ENCODE measurements at regions not wholly inside any gene's neighbourhood (a gene's known extent, or its start where the extent isn't known, plus 50 kb on each side); places are given as distances from the start of the nearest gene placed in this dataset.
"Not testable (repeated sequence)": the region's sequence is repeated elsewhere in the genome, so short reads cannot be mapped to it uniquely, and the experiment has no call there.

DNA sequence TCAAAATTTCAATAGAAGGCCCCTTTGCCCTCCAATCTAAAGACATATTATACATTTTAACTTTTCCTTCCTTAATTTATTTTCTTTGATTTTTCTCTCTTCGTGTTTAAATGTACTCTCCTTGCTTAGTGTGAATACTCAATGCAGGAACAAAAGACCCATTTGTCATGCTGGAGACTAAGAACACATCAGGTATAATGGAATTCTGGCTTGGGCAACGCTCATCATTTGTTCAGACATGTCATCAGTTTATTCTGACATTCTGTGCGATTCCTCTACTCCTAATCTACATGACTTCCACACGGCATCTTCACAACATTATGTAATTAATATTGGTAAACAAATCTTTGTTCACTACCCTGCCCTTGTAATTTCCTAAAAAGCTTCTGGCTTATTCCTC, 136.6 kb upstream of the LRRN1 start:
- Histone ChIP-seq H3K4me1 (ENCODE audit: control insufficient read depth, insufficient read depth, low read length) (peaks cover 2% of the 10 kb centered on the region), H3K36me3 (ENCODE audit: control insufficient read depth, insufficient read depth, low read length) (no peaks in the 10 kb centered on the region), H3K27ac (ENCODE audit: low read length) (no peak overlapping the region), H3K4me3 (ENCODE audit: low read length) (no peak overlapping the region), H3K27me3 (ENCODE audit: control insufficient read depth, insufficient read depth, low read length) (no peaks in the 10 kb centered on the region), H3K9me3 (replicated peaks; ENCODE audit: control insufficient read depth, low read depth, low read length) (no peaks in the 10 kb centered on the region)
- no CpG with 5 or more reads among the region's 4 CpGs for WGBS (ENCODE audit: insufficient coverage)
- no peak for DNase-seq

DNA sequence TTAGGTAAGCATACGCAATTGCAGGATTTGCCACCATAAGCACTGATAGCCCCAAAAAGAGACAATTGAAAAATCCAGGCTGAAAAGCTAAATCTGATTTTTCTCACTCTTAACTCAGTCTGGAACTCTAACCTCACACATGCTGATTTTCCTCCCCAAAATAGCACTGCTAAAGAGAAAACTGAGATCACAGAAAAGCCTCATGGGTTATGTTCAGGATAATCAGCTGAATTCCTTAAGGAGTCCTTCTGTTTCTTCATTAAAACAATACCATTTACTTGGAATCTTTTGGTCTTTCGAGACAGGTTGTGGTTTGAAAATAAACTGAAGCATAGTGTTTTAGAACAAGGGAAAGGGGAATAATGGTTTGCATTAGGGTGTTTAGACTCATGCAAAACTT, 144.3 kb upstream of the LRRN1 start:
- Histone ChIP-seq H3K4me1 (ENCODE audit: control insufficient read depth, insufficient read depth, low read length) (no peaks in the 10 kb centered on the region), H3K4me3 (ENCODE audit: low read length) (no peak overlapping the region), H3K27ac (ENCODE audit: low read length) (no peak overlapping the region), H3K27me3 (ENCODE audit: control insufficient read depth, insufficient read depth, low read length) (no peaks in the 10 kb centered on the region), H3K9me3 (replicated peaks; ENCODE audit: control insufficient read depth, low read depth, low read length) (no peaks in the 10 kb centered on the region), H3K36me3 (ENCODE audit: control insufficient read depth, insufficient read depth, low read length) (no peaks in the 10 kb centered on the region)
- WGBS (ENCODE audit: insufficient coverage) = 100% methylated on average over 1 of the region's 2 CpGs
- no peak for DNase-seq

DNA sequence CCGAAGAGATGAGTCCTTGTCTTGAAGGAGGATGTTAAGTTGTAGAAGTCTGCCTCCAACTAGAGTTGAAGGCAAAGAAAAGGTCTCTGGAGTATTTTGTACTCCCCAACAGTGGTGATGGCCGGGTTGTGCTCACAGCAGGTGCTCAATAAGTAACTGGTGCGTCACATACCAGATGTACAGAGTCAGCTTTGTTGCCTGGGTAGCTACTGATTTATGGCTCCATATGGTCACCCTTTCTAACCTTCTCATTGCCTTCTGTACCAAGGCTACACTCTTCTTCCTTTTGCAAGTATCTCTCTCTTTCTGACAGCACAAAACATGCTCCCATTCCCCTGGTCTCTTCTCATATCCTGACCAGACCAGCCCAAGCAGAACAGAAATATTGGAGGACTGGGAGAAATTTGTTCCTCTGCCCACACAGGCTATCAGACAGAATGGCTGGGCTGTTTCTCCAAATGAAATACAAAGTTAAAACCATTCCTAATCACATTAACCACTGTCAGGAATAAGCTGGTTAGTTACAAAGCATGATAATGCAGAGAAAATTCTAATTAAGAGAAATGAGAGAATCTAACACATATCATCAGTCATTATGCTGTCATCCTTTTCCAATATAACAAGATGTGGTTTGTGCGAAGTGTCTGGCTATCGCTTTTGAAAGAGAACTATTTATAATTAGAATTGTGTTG, 150.1 kb upstream of the LRRN1 start:
- Histone ChIP-seq H3K27ac (ENCODE audit: low read length) (no peak overlapping the region), H3K9me3 (replicated peaks; ENCODE audit: control insufficient read depth, low read depth, low read length) (no peaks in the 10 kb centered on the region), H3K4me3 (ENCODE audit: low read length) (no peak overlapping the region), H3K27me3 (ENCODE audit: control insufficient read depth, insufficient read depth, low read length) (no peaks in the 10 kb centered on the region), H3K4me1 (ENCODE audit: control insufficient read depth, insufficient read depth, low read length) (peaks cover 4% of the 10 kb centered on the region), H3K36me3 (ENCODE audit: control insufficient read depth, insufficient read depth, low read length) (no peaks in the 10 kb centered on the region)
- 59% methylated on average over 3 of the region's 5 CpGs for WGBS (ENCODE audit: insufficient coverage)
- no peak for DNase-seq

DNA sequence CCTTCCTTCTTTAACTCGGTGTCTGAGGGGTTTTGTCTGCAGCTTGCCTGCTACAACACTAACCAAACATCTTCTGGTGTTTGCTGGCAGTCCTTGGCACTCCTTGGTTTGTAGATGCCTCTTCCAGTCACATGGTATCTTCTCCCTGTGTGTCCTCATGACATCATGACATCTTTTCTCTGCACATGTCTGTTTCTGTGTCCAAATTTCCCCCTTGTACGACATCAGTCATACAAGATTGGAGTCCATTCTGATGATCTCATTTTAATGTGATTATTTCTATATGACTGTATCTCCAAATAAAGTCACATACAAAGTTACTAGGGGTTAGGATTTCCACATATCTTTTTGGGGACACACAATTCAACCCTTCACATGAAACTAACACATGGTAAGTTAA, 152.3 kb upstream of the LRRN1 start:
- no peak overlapping the region for H3K27ac ChIP-seq (ENCODE audit: low read length)
- WGBS (ENCODE audit: insufficient coverage) = 54% methylated on average over 1 of the region's 2 CpGs

DNA sequence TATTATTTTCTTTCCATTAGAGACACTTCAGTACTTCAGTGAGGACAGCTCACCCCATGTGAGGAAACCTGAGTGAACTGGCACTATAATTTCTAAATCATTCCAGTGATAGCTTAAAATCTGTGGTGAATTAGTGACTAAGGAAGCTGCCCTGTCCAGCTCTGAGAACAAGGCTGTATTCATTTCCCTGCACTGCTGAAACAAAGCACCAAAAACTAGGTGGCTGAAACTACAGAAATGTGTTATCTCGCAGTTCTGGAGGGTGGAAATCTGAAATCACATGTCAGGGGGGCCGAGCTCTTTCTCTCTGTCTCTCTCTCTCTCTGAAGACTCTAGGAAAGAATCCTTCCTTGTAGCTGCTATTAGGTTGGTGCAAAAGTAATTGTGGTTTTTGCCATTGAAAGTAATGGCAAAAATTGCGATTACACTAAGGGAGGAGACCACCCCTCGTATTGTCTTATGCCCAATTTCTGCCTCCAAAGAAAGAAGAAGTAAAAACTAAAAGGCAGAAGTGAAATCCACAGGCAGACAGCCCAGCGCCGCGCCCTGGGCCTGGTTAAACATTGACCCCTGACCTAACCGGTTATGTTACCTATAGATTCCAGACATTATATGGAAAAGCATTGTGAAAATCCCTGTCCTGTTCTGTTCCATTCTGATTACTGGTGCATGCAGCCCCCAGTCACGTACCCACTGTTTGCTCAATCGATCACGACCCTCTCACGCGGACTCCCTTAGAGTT, 153.0 kb upstream of the LRRN1 start:
- H3K4me1 ChIP-seq (ENCODE audit: control insufficient read depth, insufficient read depth, low read length); H3K4me3 ChIP-seq (ENCODE audit: low read length); H3K9me3 ChIP-seq (replicated peaks; ENCODE audit: control insufficient read depth, low read depth, low read length); H3K36me3 ChIP-seq (ENCODE audit: control insufficient read depth, insufficient read depth, low read length); DNase-seq; H3K27ac ChIP-seq (ENCODE audit: low read length); H3K27me3 ChIP-seq (ENCODE audit: control insufficient read depth, insufficient read depth, low read length): not testable (repeated sequence)
- 74% methylated on average over 9 of the region's 13 CpGs for WGBS (ENCODE audit: insufficient coverage)

More for the DNA sequence above, 152.3 kb upstream of the LRRN1 start:
- Histone ChIP-seq H3K4me3 (ENCODE audit: low read length) (no peak overlapping the region), H3K4me1 (ENCODE audit: control insufficient read depth, insufficient read depth, low read length) (peaks cover 4% of the 10 kb centered on the region), H3K36me3 (ENCODE audit: control insufficient read depth, insufficient read depth, low read length) (no peaks in the 10 kb centered on the region), H3K27me3 (ENCODE audit: control insufficient read depth, insufficient read depth, low read length) (no peaks in the 10 kb centered on the region), H3K9me3 (replicated peaks; ENCODE audit: control insufficient read depth, low read depth, low read length) (no peaks in the 10 kb centered on the region)
- no peak for DNase-seq

DNA sequence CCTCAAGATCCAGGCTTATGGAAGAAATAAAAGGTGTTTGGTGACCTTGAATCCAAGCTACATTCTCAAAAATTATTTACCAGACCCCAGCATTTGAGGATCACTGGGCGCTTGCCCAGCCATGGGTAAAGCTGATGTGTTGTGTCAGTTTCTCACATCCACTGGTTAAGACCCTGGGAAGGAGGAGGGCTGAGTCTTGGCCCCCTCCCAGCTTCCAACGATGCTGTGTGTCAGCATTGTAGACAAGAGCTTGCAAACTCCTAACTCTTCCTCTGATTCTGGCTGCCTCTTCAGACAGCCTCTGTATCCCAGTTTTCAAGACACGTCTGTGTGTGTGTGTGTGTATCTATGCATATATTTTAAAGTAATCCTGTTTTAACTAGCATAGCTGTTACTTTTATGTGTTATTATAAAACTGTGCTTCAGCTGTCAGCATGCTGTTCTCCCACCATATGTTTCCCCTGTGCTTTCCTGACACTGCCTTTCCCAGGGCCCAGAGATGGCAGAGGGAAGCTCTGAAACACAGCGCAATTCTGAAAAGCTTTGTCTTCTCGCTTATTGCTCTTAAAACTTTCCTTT, 157.3 kb upstream of the LRRN1 start:
- 94% methylated on average over 2 of the region's 5 CpGs for WGBS (ENCODE audit: insufficient coverage)
- Histone ChIP-seq H3K27me3 (ENCODE audit: control insufficient read depth, insufficient read depth, low read length) (no peaks in the 10 kb centered on the region), H3K9me3 (replicated peaks; ENCODE audit: control insufficient read depth, low read depth, low read length) (no peaks in the 10 kb centered on the region)

DNA sequence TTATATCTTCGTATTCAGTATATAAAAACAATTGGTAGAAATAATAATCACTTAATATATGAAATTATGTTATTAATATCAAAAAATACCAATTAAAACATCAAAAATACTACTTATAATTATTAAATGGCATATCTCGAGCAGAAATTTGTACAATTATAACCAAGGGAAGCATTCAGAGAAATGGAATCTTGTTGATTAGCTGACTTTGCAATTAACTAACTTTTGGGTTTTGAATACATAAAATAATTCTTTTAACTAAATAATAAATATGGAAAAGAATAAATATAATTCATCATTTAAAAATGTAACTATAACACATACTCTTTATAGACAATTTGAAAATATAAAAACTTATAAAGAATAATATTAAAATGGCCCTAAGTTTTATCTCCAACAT, 160.2 kb upstream of the LRRN1 start:
- H3K4me3 ChIP-seq (ENCODE audit: low read length) = no peak overlapping the region
- no peak overlapping the region for H3K27ac ChIP-seq (ENCODE audit: low read length)
- no peaks in the 10 kb centered on the region for H3K9me3 ChIP-seq (replicated peaks; ENCODE audit: control insufficient read depth, low read depth, low read length)
- no peaks in the 10 kb centered on the region for H3K4me1 ChIP-seq (ENCODE audit: control insufficient read depth, insufficient read depth, low read length)
- H3K27me3 ChIP-seq (ENCODE audit: control insufficient read depth, insufficient read depth, low read length) = no peaks in the 10 kb centered on the region
- WGBS (ENCODE audit: insufficient coverage) = no CpG with 5 or more reads among the region's 2 CpGs
- H3K36me3 ChIP-seq (ENCODE audit: control insufficient read depth, insufficient read depth, low read length) = no peaks in the 10 kb centered on the region
- DNase-seq = no peak

More for the DNA sequence above, 157.3 kb upstream of the LRRN1 start:
- H3K4me1 ChIP-seq (ENCODE audit: control insufficient read depth, insufficient read depth, low read length) = no peaks in the 10 kb centered on the region
- H3K27ac ChIP-seq (ENCODE audit: low read length) = no peak overlapping the region
- no peaks in the 10 kb centered on the region for H3K36me3 ChIP-seq (ENCODE audit: control insufficient read depth, insufficient read depth, low read length)
- no peak overlapping the region for H3K4me3 ChIP-seq (ENCODE audit: low read length)
- DNase-seq = no peak

DNA sequence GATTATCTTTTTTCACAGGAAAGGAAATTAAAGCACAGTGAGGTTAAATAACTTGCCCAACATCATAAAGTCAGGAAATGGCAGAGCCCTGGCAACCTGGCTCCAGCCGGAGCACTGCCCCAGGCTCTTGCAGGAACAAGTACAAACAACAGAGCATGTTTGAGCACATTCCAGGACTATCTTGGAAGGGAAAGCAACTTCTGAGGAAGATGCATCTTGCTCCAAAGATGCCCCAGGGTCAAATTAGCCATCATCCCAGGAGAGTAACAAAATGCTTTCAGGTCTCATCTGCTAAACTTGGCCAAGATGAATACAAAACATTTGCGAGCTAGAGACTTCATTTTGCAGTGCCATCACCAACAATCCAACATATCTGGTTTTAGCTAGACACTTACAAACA, 162.4 kb upstream of the LRRN1 start:
- H3K36me3 ChIP-seq (ENCODE audit: control insufficient read depth, insufficient read depth, low read length) = no peaks in the 10 kb centered on the region
- WGBS (ENCODE audit: insufficient coverage) = 0% methylated on average over 1 of the region's 2 CpGs
- no peak overlapping the region for H3K27ac ChIP-seq (ENCODE audit: low read length)

DNA sequence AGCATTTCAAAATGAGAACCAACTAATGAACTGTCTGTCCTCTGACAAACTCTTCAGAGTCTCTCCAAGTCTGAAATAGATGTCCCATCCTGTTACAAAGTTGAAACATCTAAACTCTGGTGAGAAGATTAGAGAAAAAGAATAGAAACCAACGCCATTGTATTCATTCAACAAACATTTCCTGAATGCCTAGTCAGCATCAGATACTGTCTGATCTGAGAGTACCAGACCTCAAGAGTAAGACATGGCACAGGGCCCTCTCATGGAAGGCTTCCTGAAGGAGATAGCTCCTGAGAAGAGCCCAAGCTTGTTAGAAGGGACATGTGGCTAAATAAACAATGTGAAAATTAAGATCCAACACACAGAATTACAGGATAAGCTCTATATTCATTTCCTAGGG, 164.1 kb upstream of the LRRN1 start:
- Histone ChIP-seq H3K27me3 (ENCODE audit: control insufficient read depth, insufficient read depth, low read length) (no peaks in the 10 kb centered on the region), H3K36me3 (ENCODE audit: control insufficient read depth, insufficient read depth, low read length) (no peaks in the 10 kb centered on the region), H3K9me3 (replicated peaks; ENCODE audit: control insufficient read depth, low read depth, low read length) (no peaks in the 10 kb centered on the region), H3K27ac (ENCODE audit: low read length) (no peak overlapping the region), H3K4me3 (ENCODE audit: low read length) (no peak overlapping the region), H3K4me1 (ENCODE audit: control insufficient read depth, insufficient read depth, low read length) (no peaks in the 10 kb centered on the region)
- DNase-seq = no peak
- whole genome bisulfite sequencing (ENCODE audit: insufficient coverage) = no CpG with 5 or more reads among the region's 1 CpG

More for the DNA sequence above, 162.4 kb upstream of the LRRN1 start:
- H3K9me3 ChIP-seq (replicated peaks; ENCODE audit: control insufficient read depth, low read depth, low read length) = no peaks in the 10 kb centered on the region
- no peak for DNase-seq
- H3K27me3 ChIP-seq (ENCODE audit: control insufficient read depth, insufficient read depth, low read length) = no peaks in the 10 kb centered on the region
- H3K4me3 ChIP-seq (ENCODE audit: low read length) = no peak overlapping the region
- H3K4me1 ChIP-seq (ENCODE audit: control insufficient read depth, insufficient read depth, low read length) = no peaks in the 10 kb centered on the region

DNA sequence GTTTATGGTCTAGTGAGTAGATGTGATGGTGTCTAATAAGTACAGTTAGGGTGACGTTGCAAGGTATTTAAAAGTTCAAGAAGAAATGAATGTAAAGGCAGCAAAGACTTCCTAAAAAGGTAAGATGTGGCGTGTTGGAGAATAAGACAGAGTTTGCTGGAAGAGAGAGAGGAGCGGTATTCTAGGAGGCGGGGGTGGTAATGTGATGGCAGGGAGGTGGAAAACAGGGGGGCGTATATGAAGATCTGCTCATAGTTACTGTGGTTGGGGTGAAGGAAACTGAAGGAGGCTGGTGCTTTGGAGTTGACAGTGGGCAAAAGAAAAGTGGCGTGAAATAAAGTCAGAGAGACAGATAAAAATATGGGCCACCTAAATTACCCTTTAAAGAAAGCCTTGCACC, 164.9 kb upstream of the LRRN1 start:
- H3K36me3 ChIP-seq (ENCODE audit: control insufficient read depth, insufficient read depth, low read length) = no peaks in the 10 kb centered on the region
- H3K4me1 ChIP-seq (ENCODE audit: control insufficient read depth, insufficient read depth, low read length) = no peaks in the 10 kb centered on the region
- no peaks in the 10 kb centered on the region for H3K27me3 ChIP-seq (ENCODE audit: control insufficient read depth, insufficient read depth, low read length)
- no peak for DNase-seq
- 92% methylated on average over 5 of the region's 6 CpGs for WGBS (ENCODE audit: insufficient coverage)
- H3K4me3 ChIP-seq (ENCODE audit: low read length) = no peak overlapping the region
- no peaks in the 10 kb centered on the region for H3K9me3 ChIP-seq (replicated peaks; ENCODE audit: control insufficient read depth, low read depth, low read length)
- H3K27ac ChIP-seq (ENCODE audit: low read length) = no peak overlapping the region
